ENCODE measurements at regions not wholly inside any gene's neighbourhood (a gene's known extent, or its start where the extent isn't known, plus 50 kb on each side); places are given as distances from the start of the nearest gene placed in this dataset.
A peak's percentile ranks its signal among the peaks of the same experiment; 100 is the strongest.

DNA sequence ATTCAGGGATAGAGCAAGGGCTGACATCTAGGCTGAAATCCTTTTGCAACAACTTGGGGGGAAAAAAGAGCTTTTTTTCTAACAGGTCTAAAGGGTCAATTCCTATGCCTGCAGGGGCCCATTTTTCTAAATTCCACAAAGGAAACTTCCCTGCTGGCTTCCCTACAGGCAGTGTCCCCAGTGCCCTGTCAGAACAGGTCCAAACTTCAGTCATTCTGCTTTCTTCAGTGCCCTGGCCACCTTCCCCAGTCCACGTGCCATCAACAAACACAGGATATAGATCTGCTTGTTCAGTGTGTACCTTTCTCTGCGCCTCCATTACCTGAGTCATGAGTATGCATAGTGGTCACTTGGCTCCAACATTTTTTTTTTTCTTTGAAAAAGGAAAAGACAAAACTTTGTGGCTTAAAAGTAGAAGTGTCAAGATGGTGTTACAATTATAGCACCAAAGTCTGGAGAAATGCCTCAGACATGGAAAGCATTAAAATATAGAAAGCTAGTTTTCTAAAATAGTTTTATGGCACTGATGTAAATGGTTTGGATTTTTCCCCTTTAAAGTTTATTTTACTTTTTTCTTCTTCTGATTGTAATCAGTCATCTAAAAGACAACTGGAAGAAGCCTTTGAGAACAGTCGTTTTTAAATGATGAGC, 84.0 kb upstream of the JADE1 start (continued):
- TF ChIP-seq ZBTB8A (CRISPR knock-in tag; IDR thresholded peaks at IDR 0.05; ENCODE audit: borderline replicate concordance, low read depth) (no peak), PHF20 (CRISPR knock-in tag; IDR thresholded peaks at IDR 0.05) (no peak), FIP1L1 (IDR thresholded peaks at IDR 0.05; ENCODE audit: borderline replicate concordance, insufficient read depth, low read depth, low read length) (no peak), ZNF672 (CRISPR knock-in tag; IDR thresholded peaks at IDR 0.05) (no peak), ZNF878 (CRISPR knock-in tag; IDR thresholded peaks at IDR 0.05) (no peak), ZNF7 (CRISPR knock-in tag; IDR thresholded peaks at IDR 0.05) (no peak), FOXK1 (CRISPR knock-in tag; IDR thresholded peaks at IDR 0.05; ENCODE audit: borderline replicate concordance, low read depth) (0 out of 2 replicates have a peak, but pooled peaks have one; percentile 46), TARDBP (CRISPR knock-in tag; IDR thresholded peaks at IDR 0.05) (no peak), SKI (IDR thresholded peaks at IDR 0.05; ENCODE audit: partially characterized antibody) (no peak), CENPX (CRISPR knock-in tag; IDR thresholded peaks at IDR 0.05) (no peak), DPF2 (CRISPR knock-in tag; IDR thresholded peaks at IDR 0.05; ENCODE audit: borderline replicate concordance, low read depth) (no peak), ZNF788 (CRISPR knock-in tag; IDR thresholded peaks at IDR 0.05; ENCODE audit: borderline replicate concordance) (no peak), MAFF (IDR thresholded peaks at IDR 0.05; ENCODE audit: low read depth, low read length) (peak; percentile 53; the same call in 1 of the 2 replicates), CBX1 (IDR thresholded peaks at IDR 0.05; ENCODE audit: low read depth) (no peak), ZNF550 (CRISPR knock-in tag; IDR thresholded peaks at IDR 0.05; ENCODE audit: borderline replicate concordance) (no peak)
- TF ChIP-seq, protein P1, sequence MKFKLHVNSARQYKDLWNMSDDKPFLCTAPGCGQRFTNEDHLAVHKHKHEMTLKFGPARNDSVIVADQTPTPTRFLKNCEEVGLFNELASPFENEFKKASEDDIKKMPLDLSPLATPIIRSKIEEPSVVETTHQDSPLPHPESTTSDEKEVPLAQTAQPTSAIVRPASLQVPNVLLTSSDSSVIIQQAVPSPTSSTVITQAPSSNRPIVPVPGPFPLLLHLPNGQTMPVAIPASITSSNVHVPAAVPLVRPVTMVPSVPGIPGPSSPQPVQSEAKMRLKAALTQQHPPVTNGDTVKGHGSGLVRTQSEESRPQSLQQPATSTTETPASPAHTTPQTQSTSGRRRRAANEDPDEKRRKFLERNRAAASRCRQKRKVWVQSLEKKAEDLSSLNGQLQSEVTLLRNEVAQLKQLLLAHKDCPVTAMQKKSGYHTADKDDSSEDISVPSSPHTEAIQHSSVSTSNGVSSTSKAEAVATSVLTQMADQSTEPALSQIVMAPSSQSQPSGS (CRISPR knock-in tag; IDR thresholded peaks at IDR 0.05), result no peak
- TF ChIP-seq, protein P2, sequence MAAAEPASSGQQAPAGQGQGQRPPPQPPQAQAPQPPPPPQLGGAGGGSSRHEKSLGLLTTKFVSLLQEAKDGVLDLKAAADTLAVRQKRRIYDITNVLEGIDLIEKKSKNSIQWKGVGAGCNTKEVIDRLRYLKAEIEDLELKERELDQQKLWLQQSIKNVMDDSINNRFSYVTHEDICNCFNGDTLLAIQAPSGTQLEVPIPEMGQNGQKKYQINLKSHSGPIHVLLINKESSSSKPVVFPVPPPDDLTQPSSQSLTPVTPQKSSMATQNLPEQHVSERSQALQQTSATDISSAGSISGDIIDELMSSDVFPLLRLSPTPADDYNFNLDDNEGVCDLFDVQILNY (CRISPR knock-in tag; conservative IDR thresholded peaks at IDR 0.05), result no peak
- TF ChIP-seq, protein P3, sequence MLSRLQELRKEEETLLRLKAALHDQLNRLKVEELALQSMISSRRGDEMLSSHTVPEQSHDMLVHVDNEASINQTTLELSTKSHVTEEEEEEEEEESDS (CRISPR knock-in tag; IDR thresholded peaks at IDR 0.05; ENCODE audit: borderline replicate concordance), result no peak
- TF ChIP-seq, protein P4, sequence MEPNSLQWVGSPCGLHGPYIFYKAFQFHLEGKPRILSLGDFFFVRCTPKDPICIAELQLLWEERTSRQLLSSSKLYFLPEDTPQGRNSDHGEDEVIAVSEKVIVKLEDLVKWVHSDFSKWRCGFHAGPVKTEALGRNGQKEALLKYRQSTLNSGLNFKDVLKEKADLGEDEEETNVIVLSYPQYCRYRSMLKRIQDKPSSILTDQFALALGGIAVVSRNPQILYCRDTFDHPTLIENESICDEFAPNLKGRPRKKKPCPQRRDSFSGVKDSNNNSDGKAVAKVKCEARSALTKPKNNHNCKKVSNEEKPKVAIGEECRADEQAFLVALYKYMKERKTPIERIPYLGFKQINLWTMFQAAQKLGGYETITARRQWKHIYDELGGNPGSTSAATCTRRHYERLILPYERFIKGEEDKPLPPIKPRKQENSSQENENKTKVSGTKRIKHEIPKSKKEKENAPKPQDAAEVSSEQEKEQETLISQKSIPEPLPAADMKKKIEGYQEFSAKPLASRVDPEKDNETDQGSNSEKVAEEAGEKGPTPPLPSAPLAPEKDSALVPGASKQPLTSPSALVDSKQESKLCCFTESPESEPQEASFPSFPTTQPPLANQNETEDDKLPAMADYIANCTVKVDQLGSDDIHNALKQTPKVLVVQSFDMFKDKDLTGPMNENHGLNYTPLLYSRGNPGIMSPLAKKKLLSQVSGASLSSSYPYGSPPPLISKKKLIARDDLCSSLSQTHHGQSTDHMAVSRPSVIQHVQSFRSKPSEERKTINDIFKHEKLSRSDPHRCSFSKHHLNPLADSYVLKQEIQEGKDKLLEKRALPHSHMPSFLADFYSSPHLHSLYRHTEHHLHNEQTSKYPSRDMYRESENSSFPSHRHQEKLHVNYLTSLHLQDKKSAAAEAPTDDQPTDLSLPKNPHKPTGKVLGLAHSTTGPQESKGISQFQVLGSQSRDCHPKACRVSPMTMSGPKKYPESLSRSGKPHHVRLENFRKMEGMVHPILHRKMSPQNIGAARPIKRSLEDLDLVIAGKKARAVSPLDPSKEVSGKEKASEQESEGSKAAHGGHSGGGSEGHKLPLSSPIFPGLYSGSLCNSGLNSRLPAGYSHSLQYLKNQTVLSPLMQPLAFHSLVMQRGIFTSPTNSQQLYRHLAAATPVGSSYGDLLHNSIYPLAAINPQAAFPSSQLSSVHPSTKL (CRISPR knock-in tag; IDR thresholded peaks at IDR 0.05), result peak; percentile 88
- TF ChIP-seq, protein P5, sequence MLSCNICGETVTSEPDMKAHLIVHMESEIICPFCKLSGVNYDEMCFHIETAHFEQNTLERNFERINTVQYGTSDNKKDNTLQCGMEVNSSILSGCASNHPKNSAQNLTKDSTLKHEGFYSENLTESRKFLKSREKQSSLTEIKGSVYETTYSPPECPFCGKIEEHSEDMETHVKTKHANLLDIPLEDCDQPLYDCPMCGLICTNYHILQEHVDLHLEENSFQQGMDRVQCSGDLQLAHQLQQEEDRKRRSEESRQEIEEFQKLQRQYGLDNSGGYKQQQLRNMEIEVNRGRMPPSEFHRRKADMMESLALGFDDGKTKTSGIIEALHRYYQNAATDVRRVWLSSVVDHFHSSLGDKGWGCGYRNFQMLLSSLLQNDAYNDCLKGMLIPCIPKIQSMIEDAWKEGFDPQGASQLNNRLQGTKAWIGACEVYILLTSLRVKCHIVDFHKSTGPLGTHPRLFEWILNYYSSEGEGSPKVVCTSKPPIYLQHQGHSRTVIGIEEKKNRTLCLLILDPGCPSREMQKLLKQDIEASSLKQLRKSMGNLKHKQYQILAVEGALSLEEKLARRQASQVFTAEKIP (CRISPR knock-in tag; IDR thresholded peaks at IDR 0.05; ENCODE audit: borderline replicate concordance), result no peak
- TF ChIP-seq, protein P6, sequence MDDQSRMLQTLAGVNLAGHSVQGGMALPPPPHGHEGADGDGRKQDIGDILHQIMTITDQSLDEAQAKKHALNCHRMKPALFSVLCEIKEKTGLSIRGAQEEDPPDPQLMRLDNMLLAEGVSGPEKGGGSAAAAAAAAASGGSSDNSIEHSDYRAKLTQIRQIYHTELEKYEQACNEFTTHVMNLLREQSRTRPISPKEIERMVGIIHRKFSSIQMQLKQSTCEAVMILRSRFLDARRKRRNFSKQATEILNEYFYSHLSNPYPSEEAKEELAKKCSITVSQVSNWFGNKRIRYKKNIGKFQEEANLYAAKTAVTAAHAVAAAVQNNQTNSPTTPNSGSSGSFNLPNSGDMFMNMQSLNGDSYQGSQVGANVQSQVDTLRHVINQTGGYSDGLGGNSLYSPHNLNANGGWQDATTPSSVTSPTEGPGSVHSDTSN (CRISPR knock-in tag; IDR thresholded peaks at IDR 0.05; ENCODE audit: borderline replicate concordance), result no peak

Data from HepG2 (cell line).